HPDE6-E6E7 (cell line): ENCODE measurements at regions not wholly inside any gene's neighbourhood (a gene's known extent, or its start where the extent isn't known, plus 50 kb on each side); places are given as distances from the start of the nearest gene placed in this dataset.
"Not testable (repeated sequence)": the region's sequence is repeated elsewhere in the genome, so short reads cannot be mapped to it uniquely, and the experiment has no call there.

Experiments used
- DNase-seq: peaks from one replicate; pipeline ENCODE4 v3.0.0; 2011; ENCODE audit warnings: missing footprints; ENCODE audit errors: extremely low spot score

DNA sequence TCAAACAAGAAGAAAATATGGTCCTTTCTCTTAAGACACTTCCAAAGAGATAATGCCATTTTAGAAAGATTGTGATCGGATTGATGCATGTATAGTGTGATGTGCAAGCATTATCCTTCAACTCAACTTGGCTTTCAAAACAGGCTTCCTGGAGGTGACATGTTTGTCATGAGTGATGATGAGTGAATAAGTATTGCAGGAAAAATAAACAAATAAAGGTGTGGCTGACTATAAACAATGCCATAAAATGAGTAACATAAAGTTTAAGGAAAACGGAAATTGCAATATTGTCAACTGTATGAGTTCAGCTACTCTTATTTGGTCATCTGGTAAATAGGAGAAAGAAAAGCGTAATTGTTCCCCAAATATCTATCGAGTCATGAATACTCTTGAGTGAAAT is 1283.7 kb downstream of the PCDH9 start:
- no peak for DNase-seq

DNA sequence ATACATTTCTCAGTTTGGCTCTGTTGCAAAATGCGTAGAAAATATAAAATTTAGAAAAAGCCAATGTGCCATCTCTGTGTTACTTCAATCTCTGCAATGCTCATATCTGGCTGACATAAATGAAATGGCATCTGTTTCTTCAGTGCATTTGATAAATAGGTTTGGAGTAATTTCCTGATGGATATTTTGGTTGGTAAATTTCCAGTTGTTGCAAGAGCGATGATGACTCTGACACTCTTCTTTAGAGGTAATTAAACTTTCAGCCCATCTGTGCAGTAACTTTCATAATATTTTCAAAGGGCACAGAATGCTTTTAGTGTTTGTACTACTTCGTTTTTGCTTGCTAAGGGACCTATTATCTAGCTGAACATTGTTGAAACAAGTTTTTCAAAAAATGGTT is 1286.4 kb downstream of the PCDH9 start:
- no peak for DNase-seq

DNA sequence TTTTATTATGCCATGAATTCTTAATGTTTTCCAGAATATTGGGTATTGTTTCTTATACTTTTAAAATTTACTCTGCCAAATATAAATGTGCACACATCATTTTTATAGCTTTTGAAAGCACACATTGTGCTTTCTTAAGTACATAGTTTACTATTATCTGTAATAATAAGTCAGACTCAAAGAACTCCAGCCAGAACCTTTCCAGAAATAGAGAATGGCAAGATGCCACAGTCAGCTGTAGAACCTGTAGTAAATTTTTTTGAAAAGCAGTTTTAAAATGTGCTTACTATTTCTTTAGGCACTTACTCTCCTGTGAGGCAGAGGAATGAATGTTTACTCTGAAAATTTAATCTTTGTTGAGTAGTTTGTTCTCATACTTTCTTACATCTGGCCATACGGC is 1287.1 kb downstream of the PCDH9 start:
- DNase-seq, result no peak

DNA sequence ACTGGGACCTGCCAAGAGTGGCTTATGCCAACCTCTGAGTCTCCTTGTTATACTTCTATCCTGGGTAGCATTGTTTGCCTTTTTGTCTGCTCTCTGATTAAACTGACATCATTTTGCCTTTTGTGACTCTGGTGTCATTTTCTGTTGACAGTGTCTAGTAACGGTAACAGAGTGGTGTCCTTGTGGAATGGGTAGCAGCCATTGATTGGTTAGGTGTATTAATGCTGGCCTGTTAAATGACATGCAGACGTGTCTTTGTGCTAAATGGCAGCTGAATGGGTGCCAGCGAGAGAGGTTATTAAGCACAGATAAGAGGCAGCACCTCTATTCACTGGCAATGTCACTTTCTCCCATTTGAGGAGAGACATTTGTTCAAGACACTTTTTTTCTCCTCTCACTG is 1289.4 kb downstream of the PCDH9 start:
- DNase-seq, result no peak

DNA sequence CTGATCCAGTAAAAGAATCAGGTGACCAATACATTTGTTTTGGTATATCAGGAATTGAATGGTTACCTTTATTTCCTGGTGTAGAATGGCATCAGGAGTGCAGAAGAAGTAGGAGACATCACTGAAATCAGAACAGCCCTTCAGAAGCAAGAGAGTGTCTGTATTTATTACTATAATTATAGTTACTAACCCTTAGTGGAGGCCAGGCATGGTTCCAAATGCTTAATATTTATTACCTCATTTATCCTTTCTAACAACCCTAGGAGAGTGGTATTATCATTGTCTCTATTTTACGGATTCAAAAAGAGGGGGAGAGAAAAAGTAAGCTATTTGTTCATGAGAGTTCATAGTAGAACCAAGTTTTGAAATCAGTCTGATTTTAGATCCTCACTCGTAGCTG is 1292.9 kb downstream of the PCDH9 start:
- DNase-seq, result no peak

DNA sequence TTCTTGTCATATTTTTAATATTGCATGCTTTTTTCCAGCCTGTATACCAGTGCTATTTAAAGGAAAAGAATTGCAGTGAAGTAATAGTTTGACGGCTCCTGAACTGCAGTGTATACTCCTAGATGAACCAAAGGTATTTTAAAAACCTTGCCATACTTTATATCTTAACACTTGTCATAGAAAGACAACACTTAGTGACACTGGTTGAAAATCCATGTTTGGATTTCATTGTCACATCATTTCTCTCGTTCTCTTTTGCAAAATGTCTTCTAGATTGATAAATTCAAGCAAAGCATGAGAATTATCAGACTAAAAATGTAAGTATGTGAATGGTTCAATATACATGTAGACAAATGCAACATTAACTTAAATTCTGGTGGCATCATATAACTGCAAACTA is 1293.9 kb downstream of the PCDH9 start:
- DNase-seq, result no peak

DNA sequence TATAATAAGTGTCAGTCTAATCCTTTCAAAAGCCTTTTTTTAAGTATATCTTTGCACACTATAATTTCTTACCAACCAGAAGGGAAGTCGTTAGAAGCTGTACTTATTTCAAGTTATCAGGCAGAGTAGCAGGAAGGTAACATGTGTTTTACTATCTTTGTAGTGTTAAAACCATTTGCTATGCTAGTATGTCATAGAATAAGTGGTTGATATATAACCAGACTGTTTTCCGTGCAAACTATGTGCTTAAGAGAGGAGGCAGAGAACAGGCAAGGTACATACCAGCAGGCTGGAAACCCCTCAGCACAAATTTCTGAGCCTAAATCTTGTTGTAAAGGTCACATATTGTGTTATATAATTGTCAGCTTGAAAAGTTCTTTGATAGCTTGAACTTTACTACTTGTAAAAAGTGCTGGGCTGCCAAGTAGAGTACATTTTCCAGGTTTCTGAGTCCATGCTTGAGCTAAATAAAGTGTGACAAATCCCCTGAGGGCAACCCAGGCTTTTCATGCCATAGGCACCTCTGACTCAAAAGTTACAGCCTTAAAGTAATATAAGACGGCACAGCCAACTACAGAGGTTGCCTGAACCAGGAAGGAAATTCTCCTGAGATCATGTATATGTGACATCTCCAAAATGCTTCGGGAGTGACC is 1297.4 kb downstream of the PCDH9 start:
- DNase-seq, result peak; percentile 3

DNA sequence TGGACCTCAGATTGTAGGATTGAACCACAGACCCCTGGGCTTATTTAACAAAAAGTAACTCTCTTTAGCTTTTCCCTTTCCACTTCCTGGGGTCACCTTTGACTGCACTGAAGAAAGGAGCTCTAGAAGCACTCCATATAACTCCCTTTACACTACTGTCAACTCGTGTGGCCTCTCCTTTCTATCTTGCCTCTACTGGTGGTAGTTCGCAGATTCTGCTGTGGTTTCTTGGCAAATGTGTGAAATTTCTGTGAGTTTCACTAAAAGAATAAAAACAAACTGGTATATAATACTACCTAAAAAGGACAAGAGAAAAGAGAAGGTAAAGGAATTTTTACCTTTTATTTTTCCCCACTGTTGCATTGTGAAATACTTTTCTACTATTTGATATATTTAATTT is 1298.1 kb downstream of the PCDH9 start:
- DNase-seq, result no peak

DNA sequence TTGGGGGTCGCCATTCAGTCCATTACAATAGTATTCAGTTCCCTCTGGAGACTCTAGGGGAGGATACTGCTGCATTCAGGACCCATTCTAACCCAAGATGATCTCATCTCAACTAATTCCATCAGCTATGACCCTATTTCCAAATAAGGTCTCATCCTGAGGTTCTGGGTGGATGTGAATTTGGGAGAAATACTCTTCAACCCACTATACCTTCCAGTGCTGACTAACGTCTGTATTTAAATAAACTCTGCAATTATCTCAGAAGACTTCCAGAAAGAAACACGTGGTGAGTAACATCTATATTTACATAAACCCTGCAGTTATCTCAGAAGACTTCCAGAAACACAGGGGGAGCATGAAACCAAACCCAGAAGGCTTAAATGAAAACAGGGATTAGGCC is 1300.7 kb downstream of the PCDH9 start:
- no peak for DNase-seq

DNA sequence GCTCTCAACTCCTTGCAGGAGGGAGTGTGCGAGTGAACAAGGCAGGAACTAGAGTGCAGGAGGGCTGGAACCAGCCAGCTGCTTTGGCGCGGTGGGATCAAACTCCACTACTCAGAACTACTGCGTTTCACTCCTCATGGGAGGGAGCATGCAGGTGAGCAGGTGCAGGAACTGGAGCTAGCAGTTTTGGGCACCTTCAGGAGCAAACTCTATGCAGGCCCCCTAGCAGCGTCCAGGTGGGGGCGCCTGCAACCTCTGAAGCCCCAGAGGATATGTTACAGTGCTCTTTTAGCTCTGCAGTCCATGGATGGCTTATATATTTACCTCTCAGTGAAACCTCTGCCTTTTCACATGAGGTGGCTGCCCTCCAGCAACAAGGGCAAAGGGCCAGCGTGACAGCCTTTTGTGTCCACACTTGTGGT is 1303.4 kb downstream of the PCDH9 start:
- no peak for DNase-seq

DNA sequence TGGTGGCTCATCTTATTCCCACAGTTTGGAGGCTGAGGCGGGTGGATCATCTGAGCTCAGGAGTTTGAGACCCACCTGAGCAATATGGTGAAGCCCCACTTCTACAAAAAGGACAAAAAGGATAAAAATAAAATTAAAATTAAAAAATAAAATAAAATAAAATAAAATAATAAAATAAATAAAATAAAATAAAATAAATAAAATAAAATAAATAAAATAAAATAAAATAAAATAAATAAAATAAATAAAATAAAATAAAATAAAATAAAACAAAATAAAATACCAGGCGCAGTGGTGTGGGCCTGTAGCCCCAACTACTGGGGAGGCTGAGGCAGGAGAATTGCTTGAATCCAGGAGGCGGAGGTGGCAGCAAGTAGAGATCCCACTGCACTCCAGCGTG is 1307.3 kb downstream of the PCDH9 start:
- DNase-seq, result not testable (repeated sequence)

DNA sequence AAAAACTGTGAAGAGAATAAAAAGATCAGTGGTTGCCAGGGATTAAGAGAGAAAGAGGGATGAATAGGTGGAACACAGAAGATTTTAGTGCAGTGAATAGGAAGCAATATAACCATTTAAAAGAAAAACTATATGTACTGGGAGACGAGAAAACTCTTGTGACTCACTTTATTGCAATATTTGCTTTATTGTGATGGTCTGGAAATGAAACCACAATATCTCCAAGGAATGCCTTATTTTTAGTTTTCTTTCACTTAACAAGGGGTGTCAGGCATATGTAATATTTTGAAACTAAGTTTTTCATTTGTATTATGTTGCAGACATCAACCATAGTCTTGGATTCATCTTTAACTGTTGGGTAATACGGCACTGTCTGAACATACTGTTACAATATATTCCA is 1308.2 kb downstream of the PCDH9 start:
- DNase-seq, result no peak

DNA sequence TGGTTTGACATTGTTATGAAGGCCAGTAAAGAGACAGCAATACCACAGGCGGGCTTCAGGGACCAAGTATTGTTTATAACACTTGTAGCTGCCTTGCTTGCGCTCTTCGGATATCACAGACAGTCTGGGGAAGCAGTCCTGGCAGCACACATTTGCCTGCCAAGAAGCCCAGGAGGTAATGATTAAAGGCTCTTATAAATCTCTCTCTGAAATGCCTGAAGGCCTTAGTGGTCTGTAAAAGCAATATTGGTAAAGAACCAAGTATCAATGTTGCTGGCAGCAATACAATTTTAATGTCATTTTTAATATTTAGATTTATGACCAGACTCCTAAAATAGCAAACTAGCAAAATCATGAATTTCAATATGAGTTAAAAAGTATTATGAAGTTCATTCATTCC is 1312.4 kb downstream of the PCDH9 start:
- no peak for DNase-seq

DNA sequence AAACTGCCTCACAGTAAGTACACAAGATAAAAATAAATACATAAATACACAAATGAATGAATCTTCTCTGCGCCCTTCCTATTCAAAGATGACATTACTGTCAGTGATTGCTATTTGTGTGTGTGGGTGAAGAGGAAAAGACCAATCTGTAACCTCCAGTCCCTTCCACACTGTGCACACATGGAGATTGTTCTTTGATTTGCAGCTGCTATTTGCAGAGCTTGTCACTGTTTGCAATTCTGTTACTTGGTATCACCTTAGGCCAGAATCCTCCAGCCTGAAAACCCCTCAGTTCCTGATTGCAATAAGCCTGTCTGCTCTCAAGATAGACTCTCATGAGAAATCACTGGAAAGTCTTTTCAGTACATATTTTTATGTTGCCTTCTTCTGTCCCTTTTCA is 1314.9 kb downstream of the PCDH9 start:
- DNase-seq, result no peak

DNA sequence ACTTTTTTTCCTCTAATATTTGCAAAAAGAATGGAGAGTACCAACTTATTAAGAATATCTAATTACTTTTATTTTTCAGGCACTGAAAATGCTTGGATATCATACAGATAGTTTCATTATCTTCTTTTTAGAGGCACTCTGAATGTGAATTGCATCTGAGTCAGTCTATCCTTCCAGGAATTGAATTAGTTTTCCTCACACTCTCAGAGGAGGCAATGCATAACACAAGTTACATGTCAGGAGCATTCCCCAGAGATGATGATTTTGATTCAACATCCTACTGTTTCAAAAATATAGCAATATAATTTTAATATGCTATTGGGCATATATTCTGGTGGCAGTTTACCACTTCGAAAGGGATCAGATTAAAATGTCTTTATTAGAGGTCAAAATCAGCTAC is 1315.4 kb downstream of the PCDH9 start:
- no peak for DNase-seq

DNA sequence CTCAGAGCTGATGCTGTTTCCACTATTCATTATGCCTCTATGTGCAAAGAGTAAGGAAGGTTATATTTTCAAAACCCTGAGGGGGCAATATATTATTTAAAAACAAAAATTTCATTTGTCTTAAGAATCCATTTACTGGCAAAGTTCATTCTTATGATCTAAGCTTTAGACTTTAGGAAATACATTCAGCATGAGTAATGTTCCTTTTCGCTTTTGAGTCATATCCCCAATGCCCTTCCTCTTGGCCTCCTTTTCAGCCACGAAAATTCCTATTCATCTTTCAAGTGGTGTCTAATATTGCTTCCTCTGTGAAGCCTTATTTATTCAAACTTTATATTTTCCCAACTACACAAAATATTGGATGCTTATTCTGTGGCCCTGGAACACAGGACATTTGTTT is 1317.0 kb downstream of the PCDH9 start:
- peak; percentile 20 for DNase-seq

DNA sequence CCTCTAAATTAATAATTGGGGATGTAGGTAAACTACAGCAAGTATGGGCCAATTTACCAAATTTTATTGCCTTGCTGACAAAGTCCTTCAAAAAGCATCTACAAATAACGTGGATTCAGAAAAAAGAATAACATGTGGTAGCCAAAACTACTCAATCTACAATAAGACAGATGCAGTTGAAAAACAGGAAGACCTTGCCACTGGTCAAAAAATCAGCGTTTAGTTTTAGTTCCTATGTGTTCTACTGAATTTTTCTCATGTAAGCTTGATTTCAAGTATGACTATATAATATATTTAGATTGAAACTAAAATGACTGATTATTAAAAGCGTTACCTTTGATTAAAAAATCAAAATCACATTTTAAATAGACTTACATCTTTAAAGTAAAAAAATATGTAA is 1317.6 kb downstream of the PCDH9 start:
- no peak for DNase-seq

DNA sequence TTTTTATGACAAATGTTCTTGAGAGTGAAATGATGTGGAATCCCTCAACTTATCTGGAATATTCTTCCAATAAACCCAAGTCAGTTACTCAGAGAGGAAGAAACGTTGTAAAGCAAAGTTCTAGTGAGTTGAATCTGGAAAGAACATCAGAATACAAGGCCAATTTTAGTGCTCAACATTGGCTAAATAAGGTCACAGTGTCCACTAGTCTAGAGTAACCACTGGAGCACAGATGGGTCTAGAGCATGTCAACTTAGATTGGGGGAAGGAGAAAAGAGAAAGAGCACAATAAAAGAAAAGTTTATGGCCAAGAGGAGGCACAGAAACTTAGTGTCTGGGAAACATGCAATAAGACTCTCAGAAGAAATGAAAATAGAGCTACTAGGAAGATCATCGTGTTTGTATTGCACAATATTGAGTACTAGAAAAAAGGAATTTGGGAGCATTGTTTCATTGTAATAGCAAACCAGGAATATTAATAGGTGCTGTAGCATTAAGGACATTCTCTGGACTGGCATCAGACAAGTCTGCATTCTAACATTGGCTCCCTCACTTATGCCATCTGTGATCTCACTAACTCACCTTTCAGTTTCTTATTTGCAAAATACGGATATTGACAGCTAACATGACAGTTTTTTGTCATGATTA is 1318.5 kb downstream of the PCDH9 start:
- DNase-seq, result no peak

DNA sequence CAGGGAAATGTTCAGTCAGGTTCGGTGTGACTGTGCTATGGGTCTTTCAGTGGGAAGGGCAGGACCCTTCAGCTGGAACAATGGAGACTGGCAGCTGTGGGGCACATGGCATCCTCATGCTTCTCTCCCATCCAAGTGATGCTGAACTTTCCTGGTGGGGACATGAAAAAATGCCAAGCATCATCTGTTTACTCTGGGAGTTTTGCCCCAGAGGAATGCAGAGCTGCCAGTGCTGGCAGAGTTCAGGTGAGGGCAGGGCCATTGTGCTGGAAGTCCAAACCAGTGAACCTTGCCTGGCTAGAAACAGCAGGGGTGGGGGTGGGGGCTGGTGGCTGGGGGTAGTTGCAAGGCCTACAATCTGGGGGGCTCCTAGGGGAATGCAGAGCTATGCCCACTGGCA is 1320.6 kb downstream of the PCDH9 start:
- no peak for DNase-seq

DNA sequence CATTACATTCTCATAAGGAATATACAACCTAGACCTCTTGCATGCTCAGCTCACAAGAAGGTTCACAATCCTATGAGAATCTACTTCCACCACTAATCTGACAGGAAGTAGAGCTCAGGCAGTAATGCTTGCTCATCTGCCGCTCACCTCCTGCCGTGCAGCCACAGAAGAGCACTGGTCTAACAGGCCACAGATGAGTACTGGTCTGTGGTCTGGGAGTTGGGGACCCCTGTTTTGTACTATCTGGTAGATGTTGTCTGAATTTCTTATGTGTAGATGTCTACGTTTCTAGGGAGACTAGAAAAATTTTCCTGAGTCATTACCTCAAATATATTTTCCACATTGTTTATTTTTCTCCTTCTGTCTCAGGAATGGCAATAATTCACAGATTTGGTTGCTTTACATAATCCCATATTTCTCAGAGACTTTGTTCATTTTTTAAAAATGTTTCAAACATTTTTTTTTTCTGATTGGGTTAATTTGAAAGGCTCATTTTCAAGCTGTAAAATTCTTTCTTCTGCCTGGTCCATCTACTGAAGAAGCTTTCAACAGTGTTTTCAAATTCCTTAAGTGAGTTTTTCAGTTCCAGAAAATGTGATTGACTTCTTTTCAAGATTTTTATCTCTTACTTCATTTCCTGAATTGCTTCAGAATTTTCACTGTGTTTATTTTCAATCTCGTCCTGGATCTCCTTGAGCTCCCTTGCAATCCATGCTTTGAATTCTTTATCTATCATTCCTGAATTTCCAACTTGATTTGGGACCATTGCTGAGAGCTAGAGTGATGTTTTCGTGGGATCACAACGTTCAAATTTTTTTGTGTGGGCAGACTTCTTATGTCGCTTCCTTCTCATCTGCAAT is 1322.2 kb downstream of the PCDH9 start:
- DNase-seq, result no peak

DNA sequence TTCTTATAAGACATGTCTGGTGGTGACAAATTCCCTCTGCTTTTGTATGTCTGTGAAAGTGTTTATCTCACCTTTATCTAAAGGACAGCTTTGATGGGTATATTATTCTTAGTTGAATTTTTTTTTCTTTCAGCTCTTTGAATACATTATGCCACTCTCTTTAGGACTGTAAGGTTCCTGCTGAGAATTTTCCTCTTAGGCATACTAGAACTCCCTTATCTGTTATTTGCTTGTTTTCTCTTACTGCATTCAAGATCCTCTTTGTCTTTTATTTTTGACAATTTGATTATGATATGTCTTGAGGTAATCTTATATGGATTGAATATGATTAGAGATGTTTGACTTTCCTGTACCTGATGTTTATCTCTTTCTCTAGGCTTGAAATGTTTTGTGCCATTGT is 1328.4 kb downstream of the PCDH9 start:
- DNase-seq, result no peak

DNA sequence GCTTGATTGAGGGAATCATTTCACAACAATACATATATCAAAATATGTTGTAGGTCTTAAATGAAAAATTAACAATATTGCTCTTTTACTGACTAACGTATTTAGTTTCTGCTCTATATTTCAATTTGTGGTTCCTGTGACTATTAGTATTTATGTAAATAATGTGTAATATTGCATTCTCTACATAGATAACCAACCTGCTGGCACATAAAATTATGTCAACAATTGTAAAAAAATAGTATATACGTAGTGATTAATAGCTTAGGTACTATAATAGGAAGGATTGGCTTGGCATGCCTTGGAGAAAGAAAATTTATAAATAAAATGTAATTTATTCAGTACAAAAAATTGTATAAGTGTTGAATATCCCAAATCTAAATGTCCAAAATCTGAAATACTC is 1336.1 kb downstream of the PCDH9 start:
- DNase-seq, result no peak

DNA sequence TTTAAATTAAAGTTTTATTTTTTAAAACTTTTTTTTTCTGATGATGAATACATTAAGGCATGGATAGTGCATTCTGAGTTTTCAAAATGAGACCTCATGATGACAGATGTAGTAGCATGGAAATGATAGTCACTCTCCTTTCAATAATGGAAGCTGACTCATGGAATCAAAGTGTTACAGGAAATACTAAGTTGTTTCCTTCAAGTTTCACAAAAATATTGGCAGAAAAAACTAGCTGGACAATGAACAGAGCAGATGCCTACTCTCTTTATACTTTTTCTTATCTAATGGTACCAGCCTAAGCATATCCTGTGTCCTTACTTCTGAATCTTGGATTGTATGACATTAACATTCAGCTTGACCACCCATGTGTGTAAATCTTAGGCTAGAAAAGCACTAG is 1337.3 kb downstream of the PCDH9 start:
- no peak for DNase-seq
